Fibroblast of lung (primary cell): ENCODE measurements at regions not wholly inside any gene's neighbourhood (a gene's known extent, or its start where the extent isn't known, plus 50 kb on each side); places are given as distances from the start of the nearest gene placed in this dataset.

Experiments
- CTCF ChIP-seq, 2 donors: IDR thresholded peaks in 1 of 2; conservative IDR thresholded peaks in 1 of 2; 1 replicate in 1 of 2; 2 replicates in 1 of 2; pipeline ENCODE4 v1.5.1; 2011 to 2012; ENCODE audit warnings: low read length in 2 of 2, control low read depth in 1 of 2, inconsistent platforms in 1 of 2, low read depth in 1 of 2, mild to moderate bottlenecking in 1 of 2
- EZH2 ChIP-seq: IDR thresholded peaks from 2 replicates; pipeline ENCODE4 v1.5.1; 2012; ENCODE audit warnings: low read length, control low read depth, mild to moderate bottlenecking; ENCODE audit errors: missing control alignments

- no peak for TF ChIP-seq EZH2
- no peak for TF ChIP-seq CTCF (conservative IDR thresholded peaks at IDR 0.05 in 1 of 2, IDR thresholded peaks at IDR 0.05 in 1 of 2; ENCODE audit: low read depth in 1 of 2, low read length in 2 of 2)
Observed at GRCh38 chr3:59472541-59472940, 422.7 kb upstream of the CFAP20DC start.
